GM12872 (cell line): ENCODE measurements at regions not wholly inside any gene's neighbourhood (a gene's known extent, or its start where the extent isn't known, plus 50 kb on each side); places are given as distances from the start of the nearest gene placed in this dataset.

Experiments
- TF ChIP-seq, protein P1 (sequence below): IDR thresholded peaks from 3 replicates; pipeline ENCODE4 v1.5.1; 2011; ENCODE audit warnings: low read depth, mild to moderate bottlenecking, low read length, moderate library complexity; ENCODE audit not compliant: insufficient read depth

DNA sequence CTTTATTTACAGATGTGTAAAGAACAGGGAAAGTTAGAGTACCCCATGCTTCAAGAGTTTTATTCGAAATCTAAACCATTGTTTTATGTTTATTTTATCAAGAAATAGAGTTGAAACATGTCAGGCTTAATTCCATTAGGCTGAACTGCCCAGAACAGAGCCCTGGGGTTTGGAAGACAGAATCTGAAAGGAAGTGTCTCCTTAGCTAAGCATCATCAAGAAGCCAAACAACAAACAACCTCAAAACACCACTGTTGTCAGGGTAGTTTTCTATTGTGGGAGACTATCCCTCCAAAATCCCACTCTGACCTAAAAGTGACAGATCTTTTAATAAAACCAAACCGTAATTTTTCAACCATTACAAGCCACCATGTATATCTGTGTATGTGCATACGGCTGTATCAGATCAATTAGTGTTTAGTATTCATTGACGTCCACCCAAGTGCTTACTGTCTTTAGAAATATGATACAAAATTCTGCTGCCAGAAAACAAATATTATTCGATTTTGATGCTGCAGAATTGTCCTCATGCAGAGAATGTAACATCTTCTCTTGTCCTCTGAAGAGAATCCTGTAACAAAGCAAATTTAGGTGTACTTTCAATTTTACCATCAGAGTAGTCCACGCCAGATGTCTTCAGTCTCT, 271.9 kb upstream of the TMEM161B start:
- TF ChIP-seq, protein P1, sequence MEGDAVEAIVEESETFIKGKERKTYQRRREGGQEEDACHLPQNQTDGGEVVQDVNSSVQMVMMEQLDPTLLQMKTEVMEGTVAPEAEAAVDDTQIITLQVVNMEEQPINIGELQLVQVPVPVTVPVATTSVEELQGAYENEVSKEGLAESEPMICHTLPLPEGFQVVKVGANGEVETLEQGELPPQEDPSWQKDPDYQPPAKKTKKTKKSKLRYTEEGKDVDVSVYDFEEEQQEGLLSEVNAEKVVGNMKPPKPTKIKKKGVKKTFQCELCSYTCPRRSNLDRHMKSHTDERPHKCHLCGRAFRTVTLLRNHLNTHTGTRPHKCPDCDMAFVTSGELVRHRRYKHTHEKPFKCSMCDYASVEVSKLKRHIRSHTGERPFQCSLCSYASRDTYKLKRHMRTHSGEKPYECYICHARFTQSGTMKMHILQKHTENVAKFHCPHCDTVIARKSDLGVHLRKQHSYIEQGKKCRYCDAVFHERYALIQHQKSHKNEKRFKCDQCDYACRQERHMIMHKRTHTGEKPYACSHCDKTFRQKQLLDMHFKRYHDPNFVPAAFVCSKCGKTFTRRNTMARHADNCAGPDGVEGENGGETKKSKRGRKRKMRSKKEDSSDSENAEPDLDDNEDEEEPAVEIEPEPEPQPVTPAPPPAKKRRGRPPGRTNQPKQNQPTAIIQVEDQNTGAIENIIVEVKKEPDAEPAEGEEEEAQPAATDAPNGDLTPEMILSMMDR = no peak

- TF ChIP-seq, protein P1 = no peak
These were observed 271.2 kb upstream of the TMEM161B start for GRCh38 chr5:88539693-88540365.

- TF ChIP-seq, protein P1 = no peak
These were observed 270.4 kb upstream of the TMEM161B start for GRCh38 chr5:88539026-88539425.

DNA sequence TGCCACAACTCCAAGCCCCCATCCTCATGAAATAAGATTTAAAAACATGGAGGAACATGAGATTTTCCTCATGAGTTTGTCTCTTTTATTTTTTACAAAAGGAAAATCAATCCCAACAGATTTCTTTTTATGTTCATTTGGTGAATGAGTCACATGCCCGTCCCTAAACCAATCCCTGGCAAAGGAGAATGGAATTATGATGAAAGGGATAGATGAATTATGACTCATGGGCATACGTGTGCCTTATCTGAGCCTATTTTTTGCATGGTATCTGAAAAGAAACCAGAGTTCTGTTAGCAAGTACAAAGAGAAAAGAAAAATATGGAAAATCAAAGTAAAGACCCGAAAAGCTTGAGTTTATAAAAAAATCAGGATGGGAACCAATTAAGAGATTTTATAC, 267.5 kb upstream of the TMEM161B start:
- TF ChIP-seq, protein P1 = no peak

DNA sequence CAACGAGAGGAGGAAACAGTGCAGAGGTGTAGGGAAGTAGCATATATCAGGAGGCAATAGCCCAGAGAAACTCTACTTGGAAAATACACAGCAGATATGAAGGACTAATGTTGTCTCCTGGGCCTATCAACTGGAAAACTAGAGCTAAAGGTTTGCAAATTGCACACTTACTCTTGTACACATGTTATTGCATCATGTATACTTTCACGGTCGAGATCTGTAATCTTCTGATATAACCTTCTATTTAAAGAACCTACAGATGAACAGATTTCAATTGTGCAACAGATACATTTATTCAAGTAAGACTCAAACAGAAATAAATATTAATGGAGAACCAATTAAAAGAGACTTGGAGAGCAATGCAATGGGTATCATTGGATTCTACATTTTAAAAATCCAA, 256.3 kb upstream of the TMEM161B start:
- TF ChIP-seq, protein P1 = no peak

DNA sequence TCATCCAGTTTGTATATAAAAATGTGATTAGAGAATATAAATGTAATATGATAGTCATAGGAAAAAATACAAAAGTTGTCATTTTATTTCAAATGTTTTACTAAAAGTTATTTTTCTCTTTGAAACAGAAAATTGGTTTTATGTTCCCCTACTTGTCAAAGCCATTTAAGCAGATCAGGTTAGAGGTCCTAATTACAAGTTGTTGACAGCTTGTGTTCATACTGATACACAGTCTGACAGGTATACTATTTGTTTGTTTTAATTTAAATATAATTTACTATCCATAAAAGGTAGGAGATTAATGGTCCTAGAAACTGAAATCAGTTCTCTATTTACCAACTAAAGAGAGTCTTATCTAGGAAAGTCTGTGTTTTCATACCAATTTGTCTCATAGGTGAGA, 250.4 kb upstream of the TMEM161B start:
- TF ChIP-seq, protein P1 = no peak

- TF ChIP-seq, protein P1 = no peak
These were observed 249.7 kb upstream of the TMEM161B start for GRCh38 chr5:88518131-88519016.
